Ovary (tissue), 7 donors: ENCODE measurements at regions not wholly inside any gene's neighbourhood (a gene's known extent, or its start where the extent isn't known, plus 50 kb on each side); places are given as distances from the start of the nearest gene placed in this dataset.
"Not testable (repeated sequence)": the region's sequence is repeated elsewhere in the genome, so short reads cannot be mapped to it uniquely, and the experiment has no call there.

Experiments
- DNase-seq, 5 donors: peaks; one replicate each; pipeline ENCODE4 v3.0.0-alpha.2; 2019 to 2020
- H3K27ac ChIP-seq, 2 donors: fragments of 200-600 bp; one replicate each; pipeline versions ENCODE4 v1.5.1 to v1.8.0; 2019 to 2022
- H3K27me3 ChIP-seq: fragments of 200-600 bp; one replicate; pipeline ENCODE4 v1.8.0; 2022
- H3K36me3 ChIP-seq: fragments of 200-600 bp; sonication (generic); one replicate; pipeline ENCODE4 v1.5.1; 2019
- H3K4me1 ChIP-seq: one replicate; pipeline ENCODE4 v1.8.1; 2013; ENCODE audit warnings: mild to moderate bottlenecking, moderate library complexity; ENCODE audit not compliant: insufficient read depth
- H3K4me3 ChIP-seq: fragments of 200-600 bp; sonication (generic); one replicate; pipeline ENCODE4 v1.5.1; 2017
- H3K9me3 ChIP-seq, 2 donors: fragments of 200-600 bp in 1 of 2; sonication (generic) in 1 of 2; one replicate each; pipeline versions ENCODE4 v1.5.1 to v1.8.1; 2013 to 2019; ENCODE audit warnings: mild to moderate bottlenecking in 1 of 2, moderate library complexity in 1 of 2
- CTCF ChIP-seq, 3 donors: fragments of 450-650 bp in 2 of 3; fragments of 200-600 bp in 1 of 3; IDR thresholded peaks; one replicate each; pipeline versions ENCODE4 v1.5.1 to v1.8.0; 2016 to 2022; ENCODE audit warnings: antibody characterized with exemption in 3 of 3, mild to moderate bottlenecking in 1 of 3
- EP300 ChIP-seq: sonication (generic); formaldehyde crosslinking; IDR thresholded peaks from one replicate; pipeline ENCODE4 v1.6.1; 2017; ENCODE audit warnings: antibody characterized with exemption
- POLR2A ChIP-seq: fragments of 450-650 bp; IDR thresholded peaks from one replicate; pipeline ENCODE4 v1.6.1; 2017; ENCODE audit warnings: antibody characterized with exemption, mild to moderate bottlenecking, moderate library complexity
- WGBS, 3 donors: extraction: QIAGEN DNeasy Blood & Tissue Kit in 1 of 3; methylation state at CpG; one replicate each; pipeline versions ENCODE4 v1.1.5 to v1.1.7; 2013 to 2017; 5-methylcytosine and 5-hydroxymethylcytosine counted together
- intact Hi-C, 4 donors: fragments of 100-400 bp; cut with DNase I; formaldehyde crosslinking; loops; one replicate each; pipeline versions ENCODE4 v1.11.0 to v1.15.1; 2022 to 2023
- donor health status: DM: no; HTN: no; CAD: no; lungs with moderate emphysema.
- donor health status: DM: no; HTN: no; CAD: no.
- donor health status: Bipolar disorder and iron deficiency.
- donor health status: DM: no; HTN: no; CAD: no.
- donor health status: DM: yes; HTN: yes; CAD: no.

GRCh38 chr16:88140195-88140594 is 189.0 kb downstream of the BANP start:
- H3K9me3 ChIP-seq, H3K36me3 ChIP-seq, H3K27ac ChIP-seq, intact Hi-C loops, H3K4me1 ChIP-seq, H3K27me3 ChIP-seq, DNase-seq, H3K4me3 ChIP-seq: not testable (repeated sequence)
- 91 to 94% (median 94%) methylated on average over 20 of the region's 20 CpGs for WGBS, 3 donors

- Histone ChIP-seq H3K36me3 (no peaks in the 10 kb centered on the region), H3K4me1 (peaks cover 5% of the 10 kb centered on the region), H3K4me3 (no peak overlapping the region), H3K27me3 (no peaks in the 10 kb centered on the region), H3K9me3 (no peaks in the 10 kb centered on the region), H3K27ac (no peak overlapping the region)
- no peak for DNase-seq
- intact Hi-C loops, result no loop called here
- no peak for TF ChIP-seq EP300
- TF ChIP-seq CTCF (IDR thresholded peaks at IDR 0.05), result no peak
- no peak for TF ChIP-seq POLR2A
- 77 to 89% (median 85%) methylated on average over 9 to 13 of the region's 13 CpGs for WGBS, 3 donors
These were observed 190.3 kb downstream of the BANP start for GRCh38 chr16:88141580-88141979.

GRCh38 chr16:88142056-88142935 is 191.1 kb downstream of the BANP start:
- H3K4me1 ChIP-seq, H3K27me3 ChIP-seq, H3K4me3 ChIP-seq, H3K9me3 ChIP-seq, DNase-seq, H3K27ac ChIP-seq, H3K36me3 ChIP-seq, intact Hi-C loops: not testable (repeated sequence)
- 89 to 94% (median 91%) methylated on average over 23 of the region's 23 CpGs for WGBS, 3 donors

GRCh38 chr16:88143122-88144027 is 192.1 kb downstream of the BANP start:
- H3K36me3 ChIP-seq, intact Hi-C loops, H3K4me3 ChIP-seq, H3K4me1 ChIP-seq, H3K9me3 ChIP-seq, DNase-seq, H3K27ac ChIP-seq, H3K27me3 ChIP-seq: not testable (repeated sequence)
- whole genome bisulfite sequencing, 3 donors, result 71 to 81% (median 79%) methylated on average over 33 to 39 of the region's 39 CpGs

- TF ChIP-seq EP300 (no peak), CTCF (IDR thresholded peaks at IDR 0.05) (no peak), POLR2A (no peak)
- intact Hi-C loops, result no loop called here
- Histone ChIP-seq H3K36me3 (no peaks in the 10 kb centered on the region), H3K4me3 (no peak overlapping the region), H3K4me1 (peaks cover 5% of the 10 kb centered on the region), H3K27ac (no peak overlapping the region), H3K27me3 (no peaks in the 10 kb centered on the region), H3K9me3 (no peaks in the 10 kb centered on the region)
- DNase-seq, result peak in 2 of 5 donors; percentile 45 to 49
- 36 to 51% (median 44%) methylated on average over 19 to 21 of the region's 21 CpGs for WGBS, 3 donors
These were observed 192.8 kb downstream of the BANP start for GRCh38 chr16:88144028-88144511.

GRCh38 chr16:88145376-88145775 is 194.1 kb downstream of the BANP start:
- H3K36me3 ChIP-seq, H3K27me3 ChIP-seq, H3K4me3 ChIP-seq, DNase-seq, H3K9me3 ChIP-seq, H3K4me1 ChIP-seq, intact Hi-C loops: not testable (repeated sequence)
- H3K27ac ChIP-seq, result peak overlapping the region in 1 of 2 donors; percentile 12
- WGBS, 3 donors, result 93 to 98% (median 96%) methylated on average over 12 to 13 of the region's 13 CpGs

- H3K27me3 ChIP-seq, H3K27ac ChIP-seq, H3K4me1 ChIP-seq, H3K4me3 ChIP-seq, H3K36me3 ChIP-seq, DNase-seq, intact Hi-C loops, H3K9me3 ChIP-seq: not testable (repeated sequence)
- WGBS, 3 donors, result 87 to 90% (median 88%) methylated on average over 21 of the region's 21 CpGs
These were observed 194.7 kb downstream of the BANP start for GRCh38 chr16:88145824-88146405.

GRCh38 chr16:88148078-88148477 is 196.8 kb downstream of the BANP start:
- H3K27ac ChIP-seq, H3K4me3 ChIP-seq, H3K9me3 ChIP-seq, intact Hi-C loops, H3K27me3 ChIP-seq, H3K4me1 ChIP-seq, H3K36me3 ChIP-seq: not testable (repeated sequence)
- DNase-seq, result peak in 1 of 5 donors; percentile 35
- 90 to 95% (median 90%) methylated on average over 16 of the region's 16 CpGs for WGBS, 3 donors

- H3K36me3 ChIP-seq, intact Hi-C loops, H3K4me3 ChIP-seq, H3K4me1 ChIP-seq, H3K9me3 ChIP-seq, H3K27me3 ChIP-seq, H3K27ac ChIP-seq: not testable (repeated sequence)
- WGBS, 3 donors, result 87 to 97% (median 88%) methylated on average over 4 to 11 of the region's 11 CpGs
- DNase-seq, result peak in 1 of 5 donors; percentile 25
These were observed 197.4 kb downstream of the BANP start for GRCh38 chr16:88148682-88149081.
